Osteoblast (primary cell): ENCODE measurements at regions not wholly inside any gene's neighbourhood (a gene's known extent, or its start where the extent isn't known, plus 50 kb on each side); places are given as distances from the start of the nearest gene placed in this dataset.

Experiments
- DNase-seq: peaks from one replicate; pipeline ENCODE4 v3.0.0; 2011; ENCODE audit warnings: low spot score, mixed read lengths; ENCODE audit not compliant: insufficient read length; ENCODE audit errors: missing footprints
- H2AFZ ChIP-seq: 2 replicates; pipeline ENCODE4 v1.6.0; 2011; ENCODE audit warnings: mild to moderate bottlenecking, low read length
- H3K27ac ChIP-seq: 2 replicates; pipeline ENCODE4 v1.5.1; 2011; ENCODE audit warnings: mild to moderate bottlenecking, low read depth, low read length, moderate library complexity
- H3K27me3 ChIP-seq: 2 replicates; pipeline ENCODE4 v1.6.0; 2012; ENCODE audit warnings: mild to moderate bottlenecking, control low read depth, inconsistent platforms, low read length, moderate library complexity; ENCODE audit not compliant: insufficient read depth
- H3K36me3 ChIP-seq: 2 replicates; pipeline ENCODE4 v1.5.1; 2011; ENCODE audit warnings: mild to moderate bottlenecking, low read length, control low read depth, moderate library complexity; ENCODE audit not compliant: insufficient read depth
- H3K4me1 ChIP-seq: 2 replicates; pipeline ENCODE4 v1.5.1; 2011; ENCODE audit warnings: mild to moderate bottlenecking, low read length, control low read depth, moderate library complexity; ENCODE audit not compliant: insufficient read depth
- H3K4me2 ChIP-seq: 2 replicates; pipeline ENCODE4 v1.6.0; 2011; ENCODE audit warnings: mild to moderate bottlenecking, low read length; ENCODE audit not compliant: insufficient read depth
- H3K4me3 ChIP-seq: fragments of 200-600 bp; sonication (generic); 3 replicates; pipeline ENCODE4 v1.5.1; 2012; ENCODE audit warnings: mild to moderate bottlenecking, low read length, inconsistent platforms; ENCODE audit not compliant: insufficient read depth
- H3K79me2 ChIP-seq: 2 replicates; pipeline ENCODE4 v1.6.0; 2012; ENCODE audit warnings: mild to moderate bottlenecking, low read length, control low read depth, inconsistent platforms; ENCODE audit not compliant: insufficient read depth
- H3K9me3 ChIP-seq: 2 replicates; pipeline ENCODE4 v1.5.1; 2011; ENCODE audit warnings: low read depth, low read length, control low read depth
- H4K20me1 ChIP-seq: 2 replicates; pipeline ENCODE4 v1.6.0; 2012; ENCODE audit warnings: mild to moderate bottlenecking, low read length, control low read depth; ENCODE audit not compliant: insufficient read depth
- TF ChIP-seq, protein P1 (sequence below): IDR thresholded peaks from 2 replicates; pipeline ENCODE4 v1.5.1; 2011; ENCODE audit warnings: mild to moderate bottlenecking, low read depth, low read length, moderate library complexity; ENCODE audit errors: extremely low read depth

DNA sequence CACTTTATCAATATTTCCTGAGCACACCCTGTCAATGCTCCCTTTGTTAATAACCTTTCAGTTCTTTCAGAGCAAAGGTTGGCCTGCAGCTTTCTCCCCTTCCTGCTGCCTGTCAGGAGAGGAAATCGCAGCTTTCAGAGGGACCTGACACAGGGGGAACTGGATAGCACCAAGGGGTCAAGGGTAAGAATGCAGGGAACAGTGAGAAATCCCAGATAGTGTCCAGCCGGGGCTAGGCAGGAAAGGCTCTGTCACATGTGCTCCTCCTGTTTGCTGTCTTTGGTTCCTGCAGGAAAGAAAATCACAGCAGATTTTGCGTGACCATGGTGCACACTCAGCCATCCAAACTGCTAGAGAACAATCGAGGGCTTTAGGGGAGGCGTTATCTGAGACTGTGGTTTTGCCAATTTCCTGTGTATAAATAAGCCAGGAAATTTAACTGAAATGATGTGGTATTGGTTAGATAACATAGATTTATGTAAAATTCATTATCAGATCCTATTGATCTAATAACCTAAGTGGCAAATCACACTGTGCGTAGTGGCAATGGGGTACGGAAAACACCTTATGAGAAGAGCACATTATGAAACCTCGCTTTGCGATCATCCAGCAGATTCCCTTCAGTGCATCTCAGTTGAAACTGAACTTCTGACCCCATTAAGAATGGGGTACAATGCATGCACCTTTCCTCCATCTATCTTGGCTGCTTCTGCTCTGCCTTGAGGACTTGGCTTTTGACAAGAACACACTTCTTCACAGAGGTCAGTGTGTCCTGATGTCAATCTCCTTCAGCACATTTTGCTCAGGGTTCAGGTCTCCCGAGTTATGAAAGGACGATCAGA, 178.0 kb downstream of the ICOS start:
- Histone ChIP-seq H4K20me1 (no peaks in the 10 kb centered on the region), H3K27me3 (peaks cover 19% of the 10 kb centered on the region), H3K4me3 (no peak overlapping the region), H2AFZ (no peak overlapping the region), H3K27ac (no peak overlapping the region), H3K4me2 (no peak overlapping the region), H3K9me3 (no peaks in the 10 kb centered on the region), H3K4me1 (no peaks in the 10 kb centered on the region), H3K79me2 (no peaks in the 10 kb centered on the region), H3K36me3 (no peaks in the 10 kb centered on the region)
- TF ChIP-seq, protein P1, sequence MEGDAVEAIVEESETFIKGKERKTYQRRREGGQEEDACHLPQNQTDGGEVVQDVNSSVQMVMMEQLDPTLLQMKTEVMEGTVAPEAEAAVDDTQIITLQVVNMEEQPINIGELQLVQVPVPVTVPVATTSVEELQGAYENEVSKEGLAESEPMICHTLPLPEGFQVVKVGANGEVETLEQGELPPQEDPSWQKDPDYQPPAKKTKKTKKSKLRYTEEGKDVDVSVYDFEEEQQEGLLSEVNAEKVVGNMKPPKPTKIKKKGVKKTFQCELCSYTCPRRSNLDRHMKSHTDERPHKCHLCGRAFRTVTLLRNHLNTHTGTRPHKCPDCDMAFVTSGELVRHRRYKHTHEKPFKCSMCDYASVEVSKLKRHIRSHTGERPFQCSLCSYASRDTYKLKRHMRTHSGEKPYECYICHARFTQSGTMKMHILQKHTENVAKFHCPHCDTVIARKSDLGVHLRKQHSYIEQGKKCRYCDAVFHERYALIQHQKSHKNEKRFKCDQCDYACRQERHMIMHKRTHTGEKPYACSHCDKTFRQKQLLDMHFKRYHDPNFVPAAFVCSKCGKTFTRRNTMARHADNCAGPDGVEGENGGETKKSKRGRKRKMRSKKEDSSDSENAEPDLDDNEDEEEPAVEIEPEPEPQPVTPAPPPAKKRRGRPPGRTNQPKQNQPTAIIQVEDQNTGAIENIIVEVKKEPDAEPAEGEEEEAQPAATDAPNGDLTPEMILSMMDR, result no peak
- no peak for DNase-seq

DNA sequence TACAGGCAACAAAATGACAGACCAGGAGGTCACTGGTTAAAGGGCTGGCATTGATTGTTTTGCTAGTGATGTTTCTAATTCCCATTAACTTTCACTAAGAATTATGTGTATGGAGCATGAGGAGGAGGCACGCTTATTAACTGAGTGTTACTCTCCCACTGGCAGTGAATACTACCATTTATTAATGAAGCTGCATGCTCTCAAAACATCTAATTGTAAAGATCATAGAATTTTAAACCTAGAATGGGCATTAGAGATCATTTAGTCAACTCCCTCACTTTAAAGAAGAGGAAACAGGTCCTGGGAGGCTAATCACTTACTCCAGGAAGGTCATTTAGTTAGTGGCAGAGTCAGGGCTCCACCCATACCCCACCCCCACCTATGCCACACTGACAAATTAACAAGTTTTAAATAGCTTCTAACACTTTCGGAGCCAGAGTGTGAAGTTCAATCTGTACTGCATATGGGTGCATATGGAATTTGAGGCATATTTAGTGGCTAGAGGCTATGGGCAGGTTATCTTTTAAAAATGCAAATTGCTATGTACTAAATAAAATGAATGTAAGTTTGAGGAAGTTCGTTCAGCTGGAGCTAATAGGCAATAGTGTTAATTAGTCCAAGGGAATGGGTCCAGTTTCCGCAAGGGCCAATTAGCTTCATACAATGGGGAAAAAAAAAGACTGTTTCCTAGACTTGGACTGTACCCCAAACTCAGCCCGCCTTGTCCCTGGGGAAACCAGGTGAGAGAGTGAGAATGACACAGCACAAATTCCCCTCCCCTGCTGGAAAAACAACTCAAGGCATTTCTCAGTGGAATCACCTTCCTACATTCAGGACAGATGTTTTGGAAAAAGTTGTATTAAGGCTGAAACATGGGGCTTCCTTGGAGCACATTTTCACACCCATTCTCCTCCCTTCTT, 178.8 kb downstream of the ICOS start:
- Histone ChIP-seq H3K27ac (no peak overlapping the region), H3K79me2 (no peaks in the 10 kb centered on the region), H3K9me3 (no peaks in the 10 kb centered on the region), H3K27me3 (peaks cover 12% of the 10 kb centered on the region), H2AFZ (no peak overlapping the region), H3K36me3 (no peaks in the 10 kb centered on the region), H4K20me1 (no peaks in the 10 kb centered on the region), H3K4me1 (no peaks in the 10 kb centered on the region), H3K4me3 (no peak overlapping the region), H3K4me2 (no peak overlapping the region)
- TF ChIP-seq, protein P1, result no peak
- no peak for DNase-seq

DNA sequence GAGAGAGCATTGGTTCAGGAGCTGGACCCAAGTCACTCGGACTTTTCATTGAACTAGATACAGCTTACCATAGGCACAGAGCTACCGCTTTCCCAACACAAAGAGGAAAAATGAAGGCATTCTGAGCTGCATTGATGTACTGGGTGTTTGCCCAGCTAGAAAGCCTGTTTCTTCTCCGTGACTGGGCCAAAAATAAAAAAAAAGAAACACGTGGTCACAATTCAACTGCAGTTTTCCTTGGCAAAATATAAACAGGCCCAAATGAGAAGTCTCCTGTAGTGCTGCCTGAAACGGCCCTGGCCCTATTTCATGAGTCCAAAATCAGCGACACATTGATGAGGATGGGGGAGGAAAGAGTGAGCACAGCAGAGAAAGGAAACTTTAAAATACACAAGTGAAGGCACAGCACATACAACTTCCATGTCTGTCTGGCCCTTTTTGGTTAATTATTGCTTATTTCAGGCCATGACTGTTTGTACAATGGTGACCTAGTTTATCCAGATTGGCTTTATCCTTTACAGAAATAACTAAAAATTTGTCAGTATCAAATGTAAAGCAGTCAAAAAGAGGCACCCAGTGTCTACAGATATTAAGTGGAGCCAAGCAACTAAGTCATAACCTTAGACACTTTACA, 179.7 kb downstream of the ICOS start:
- TF ChIP-seq, protein P1, result no peak
- Histone ChIP-seq H2AFZ (no peak overlapping the region), H4K20me1 (no peaks in the 10 kb centered on the region), H3K4me2 (no peak overlapping the region), H3K4me3 (no peak overlapping the region), H3K27ac (no peak overlapping the region), H3K9me3 (no peaks in the 10 kb centered on the region), H3K4me1 (no peaks in the 10 kb centered on the region), H3K36me3 (no peaks in the 10 kb centered on the region), H3K27me3 (peaks cover 3% of the 10 kb centered on the region), H3K79me2 (no peaks in the 10 kb centered on the region)
- no peak for DNase-seq
